ENCODE measurements at regions not wholly inside any gene's neighbourhood (a gene's known extent, or its start where the extent isn't known, plus 50 kb on each side); places are given as distances from the start of the nearest gene placed in this dataset.

GRCh38 chr2:16181741-16182090 is 241.4 kb downstream of the MYCN start:
- Histone ChIP-seq H3K27me3 (ENCODE audit: insufficient read depth, low read depth, low read length) (no peaks in the 10 kb centered on the region), H3K9me2 (ENCODE audit: insufficient read depth, low read length) (no peaks in the 10 kb centered on the region), H3K27ac (ENCODE audit: low read length) (no peak overlapping the region), H3K79me2 (replicated peaks; ENCODE audit: insufficient read depth, low read length) (no peaks in the 10 kb centered on the region), H3K9ac (ENCODE audit: low read length) (no peak overlapping the region), H4K20me1 (ENCODE audit: insufficient read depth) (no peaks in the 10 kb centered on the region), H2AFZ (ENCODE audit: low read depth, low read length) (no peak overlapping the region), H3K36me3 (ENCODE audit: insufficient read depth, low read length) (no peaks in the 10 kb centered on the region), H3K4me2 (ENCODE audit: low read length) (no peak overlapping the region), H3F3A (ENCODE audit: insufficient read depth, low read length, poor library complexity, severe bottlenecking) (no peaks in the 10 kb centered on the region), H3K9me3 (ENCODE audit: low read length) (no peaks in the 10 kb centered on the region), H3K4me3 (ENCODE audit: low read length) (no peak overlapping the region)
- TF ChIP-seq MXI1 (conservative IDR thresholded peaks at IDR 0.05; ENCODE audit: poor library complexity, severe bottlenecking) = no peak
- TF ChIP-seq, protein P1, sequence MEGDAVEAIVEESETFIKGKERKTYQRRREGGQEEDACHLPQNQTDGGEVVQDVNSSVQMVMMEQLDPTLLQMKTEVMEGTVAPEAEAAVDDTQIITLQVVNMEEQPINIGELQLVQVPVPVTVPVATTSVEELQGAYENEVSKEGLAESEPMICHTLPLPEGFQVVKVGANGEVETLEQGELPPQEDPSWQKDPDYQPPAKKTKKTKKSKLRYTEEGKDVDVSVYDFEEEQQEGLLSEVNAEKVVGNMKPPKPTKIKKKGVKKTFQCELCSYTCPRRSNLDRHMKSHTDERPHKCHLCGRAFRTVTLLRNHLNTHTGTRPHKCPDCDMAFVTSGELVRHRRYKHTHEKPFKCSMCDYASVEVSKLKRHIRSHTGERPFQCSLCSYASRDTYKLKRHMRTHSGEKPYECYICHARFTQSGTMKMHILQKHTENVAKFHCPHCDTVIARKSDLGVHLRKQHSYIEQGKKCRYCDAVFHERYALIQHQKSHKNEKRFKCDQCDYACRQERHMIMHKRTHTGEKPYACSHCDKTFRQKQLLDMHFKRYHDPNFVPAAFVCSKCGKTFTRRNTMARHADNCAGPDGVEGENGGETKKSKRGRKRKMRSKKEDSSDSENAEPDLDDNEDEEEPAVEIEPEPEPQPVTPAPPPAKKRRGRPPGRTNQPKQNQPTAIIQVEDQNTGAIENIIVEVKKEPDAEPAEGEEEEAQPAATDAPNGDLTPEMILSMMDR (IDR thresholded peaks at IDR 0.05; ENCODE audit: poor library complexity, severe bottlenecking) = no peak
- TF ChIP-seq RAD21 (conservative IDR thresholded peaks at IDR 0.05) = no peak
- TF ChIP-seq EP300 (conservative IDR thresholded peaks at IDR 0.05; ENCODE audit: poor library complexity, severe bottlenecking) = no peak
- no peak for TF ChIP-seq POLR2AphosphoS5 (IDR thresholded peaks at IDR 0.05)
- TF ChIP-seq EZH2 (IDR thresholded peaks at IDR 0.05; ENCODE audit: borderline replicate concordance, insufficient read depth, low read length, poor library complexity, severe bottlenecking) = no peak
- TF ChIP-seq TAF1 (IDR thresholded peaks at IDR 0.05; ENCODE audit: low read depth) = no peak
- TF ChIP-seq SMC3 (conservative IDR thresholded peaks at IDR 0.05; ENCODE audit: poor library complexity) = no peak
- TF ChIP-seq, protein P2, sequence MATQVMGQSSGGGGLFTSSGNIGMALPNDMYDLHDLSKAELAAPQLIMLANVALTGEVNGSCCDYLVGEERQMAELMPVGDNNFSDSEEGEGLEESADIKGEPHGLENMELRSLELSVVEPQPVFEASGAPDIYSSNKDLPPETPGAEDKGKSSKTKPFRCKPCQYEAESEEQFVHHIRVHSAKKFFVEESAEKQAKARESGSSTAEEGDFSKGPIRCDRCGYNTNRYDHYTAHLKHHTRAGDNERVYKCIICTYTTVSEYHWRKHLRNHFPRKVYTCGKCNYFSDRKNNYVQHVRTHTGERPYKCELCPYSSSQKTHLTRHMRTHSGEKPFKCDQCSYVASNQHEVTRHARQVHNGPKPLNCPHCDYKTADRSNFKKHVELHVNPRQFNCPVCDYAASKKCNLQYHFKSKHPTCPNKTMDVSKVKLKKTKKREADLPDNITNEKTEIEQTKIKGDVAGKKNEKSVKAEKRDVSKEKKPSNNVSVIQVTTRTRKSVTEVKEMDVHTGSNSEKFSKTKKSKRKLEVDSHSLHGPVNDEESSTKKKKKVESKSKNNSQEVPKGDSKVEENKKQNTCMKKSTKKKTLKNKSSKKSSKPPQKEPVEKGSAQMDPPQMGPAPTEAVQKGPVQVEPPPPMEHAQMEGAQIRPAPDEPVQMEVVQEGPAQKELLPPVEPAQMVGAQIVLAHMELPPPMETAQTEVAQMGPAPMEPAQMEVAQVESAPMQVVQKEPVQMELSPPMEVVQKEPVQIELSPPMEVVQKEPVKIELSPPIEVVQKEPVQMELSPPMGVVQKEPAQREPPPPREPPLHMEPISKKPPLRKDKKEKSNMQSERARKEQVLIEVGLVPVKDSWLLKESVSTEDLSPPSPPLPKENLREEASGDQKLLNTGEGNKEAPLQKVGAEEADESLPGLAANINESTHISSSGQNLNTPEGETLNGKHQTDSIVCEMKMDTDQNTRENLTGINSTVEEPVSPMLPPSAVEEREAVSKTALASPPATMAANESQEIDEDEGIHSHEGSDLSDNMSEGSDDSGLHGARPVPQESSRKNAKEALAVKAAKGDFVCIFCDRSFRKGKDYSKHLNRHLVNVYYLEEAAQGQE (IDR thresholded peaks at IDR 0.05; ENCODE audit: borderline replicate concordance) = no peak

DNA sequence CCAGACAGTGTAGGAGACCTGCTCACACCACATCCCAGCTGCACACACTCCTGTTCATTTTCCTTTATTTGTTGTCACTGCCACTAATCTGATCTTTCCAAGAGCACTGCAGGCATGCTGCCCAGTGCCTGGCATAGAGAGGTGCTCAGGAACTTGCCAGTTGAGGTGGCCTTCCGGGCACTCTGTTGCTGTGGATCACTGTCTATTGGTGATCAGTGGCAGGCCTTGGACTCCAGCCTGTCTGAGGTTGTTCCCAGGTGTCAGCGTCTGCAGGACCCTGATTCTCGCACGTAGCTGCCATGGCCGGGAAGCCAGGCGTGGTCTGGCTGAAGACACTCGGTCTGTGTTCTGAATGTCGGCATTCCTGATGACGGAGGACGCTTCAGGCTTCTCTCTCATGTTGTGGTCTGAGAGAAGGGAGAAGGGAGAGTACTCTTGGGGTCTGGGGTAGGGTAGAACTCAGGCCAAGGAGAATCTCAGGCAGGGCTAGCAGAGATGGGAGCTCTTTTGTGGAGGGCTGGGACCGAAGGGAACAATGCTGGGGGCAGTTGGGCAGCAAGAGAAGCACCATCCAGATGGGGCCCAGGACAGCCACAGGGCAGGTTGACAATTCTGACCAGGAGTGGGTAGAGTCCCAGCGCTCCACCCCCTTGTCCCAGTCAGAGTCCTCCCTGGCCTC is 240.9 kb downstream of the MYCN start:
- no peak overlapping the region for H2AFZ ChIP-seq (ENCODE audit: low read depth, low read length)
- TF ChIP-seq POLR2AphosphoS5 (IDR thresholded peaks at IDR 0.05) = no peak
- TF ChIP-seq RAD21 (conservative IDR thresholded peaks at IDR 0.05) = no peak
- TF ChIP-seq, protein P1 (IDR thresholded peaks at IDR 0.05; ENCODE audit: poor library complexity, severe bottlenecking) = no peak
- TF ChIP-seq, protein P2 (IDR thresholded peaks at IDR 0.05; ENCODE audit: borderline replicate concordance) = no peak
- no peak for TF ChIP-seq EP300 (conservative IDR thresholded peaks at IDR 0.05; ENCODE audit: poor library complexity, severe bottlenecking)
- no peak for TF ChIP-seq SMC3 (conservative IDR thresholded peaks at IDR 0.05; ENCODE audit: poor library complexity)
- TF ChIP-seq MXI1 (conservative IDR thresholded peaks at IDR 0.05; ENCODE audit: poor library complexity, severe bottlenecking) = no peak
- TF ChIP-seq EZH2 (IDR thresholded peaks at IDR 0.05; ENCODE audit: borderline replicate concordance, insufficient read depth, low read length, poor library complexity, severe bottlenecking) = no peak
- TF ChIP-seq TAF1 (IDR thresholded peaks at IDR 0.05; ENCODE audit: low read depth) = no peak
- no peaks in the 10 kb centered on the region for H3K27me3 ChIP-seq (ENCODE audit: insufficient read depth, low read depth, low read length)

More for the DNA sequence above, 240.9 kb downstream of the MYCN start:
- H3F3A ChIP-seq (ENCODE audit: insufficient read depth, low read length, poor library complexity, severe bottlenecking) = no peaks in the 10 kb centered on the region
- no peaks in the 10 kb centered on the region for H3K36me3 ChIP-seq (ENCODE audit: insufficient read depth, low read length)
- no peaks in the 10 kb centered on the region for H3K9me3 ChIP-seq (ENCODE audit: low read length)
- H4K20me1 ChIP-seq (ENCODE audit: insufficient read depth) = no peaks in the 10 kb centered on the region
- no peak overlapping the region for H3K4me3 ChIP-seq (ENCODE audit: low read length)
- H3K79me2 ChIP-seq (replicated peaks; ENCODE audit: insufficient read depth, low read length) = no peaks in the 10 kb centered on the region
- H3K4me2 ChIP-seq (ENCODE audit: low read length) = no peak overlapping the region
- no peaks in the 10 kb centered on the region for H3K9me2 ChIP-seq (ENCODE audit: insufficient read depth, low read length)
- no peak overlapping the region for H3K9ac ChIP-seq (ENCODE audit: low read length)
- H3K27ac ChIP-seq (ENCODE audit: low read length) = no peak overlapping the region
